SU-DHL-6 (cell line): ENCODE measurements at regions not wholly inside any gene's neighbourhood (a gene's known extent, or its start where the extent isn't known, plus 50 kb on each side); places are given as distances from the start of the nearest gene placed in this dataset.

Experiments used
- H2AFZ ChIP-seq: fragments of 200-600 bp; sonication (generic); 2 replicates; pipeline ENCODE4 v1.6.1; 2014; ENCODE audit warnings: low read depth, mild to moderate bottlenecking, moderate library complexity, mixed read lengths, antibody characterized with exemption, low read length; ENCODE audit not compliant: severe bottlenecking
- H3F3A ChIP-seq: fragments of 200-600 bp; shearing (Covaris generic); 2 replicates; pipeline ENCODE4 v1.6.0; 2016; ENCODE audit warnings: antibody characterized with exemption, mild to moderate bottlenecking; ENCODE audit not compliant: insufficient read depth
- H3K27ac ChIP-seq: fragments of 200-600 bp; sonication (generic); 2 replicates; pipeline ENCODE4 v1.5.1; 2016; ENCODE audit warnings: low read depth, mild to moderate bottlenecking, low read length, moderate library complexity, mixed read lengths
- H3K27me3 ChIP-seq: fragments of 200-600 bp; sonication (generic), shearing (Covaris generic); 2 replicates; pipeline ENCODE4 v1.6.0; 2014; ENCODE audit warnings: mild to moderate bottlenecking, low read length
- H3K36me3 ChIP-seq: fragments of 200-600 bp; sonication (generic); 2 replicates; pipeline ENCODE4 v1.6.1; 2014; ENCODE audit warnings: mild to moderate bottlenecking, low read length, mixed read lengths
- H3K4me2 ChIP-seq: fragments of 300-600, 200-600 bp; shearing (Covaris generic), sonication (generic); 2 replicates; pipeline ENCODE4 v1.6.0; 2014; ENCODE audit warnings: low read length, low read depth, mild to moderate bottlenecking; ENCODE audit not compliant: poor library complexity, severe bottlenecking
- H3K4me3 ChIP-seq: fragments of 200-600 bp; sonication (generic); 2 replicates; pipeline ENCODE4 v1.5.1; 2014; ENCODE audit warnings: antibody characterized with exemption, low read length, mild to moderate bottlenecking, mixed read lengths; ENCODE audit not compliant: insufficient read depth, poor library complexity, severe bottlenecking
- H3K79me2 ChIP-seq: fragments of 200-600 bp; sonication (generic); 2 replicates; pipeline ENCODE4 v1.6.1; 2014; ENCODE audit warnings: mild to moderate bottlenecking, low read length, moderate library complexity; ENCODE audit not compliant: insufficient read depth
- H3K9ac ChIP-seq: fragments of 200-600 bp; sonication (generic); 2 replicates; pipeline ENCODE4 v1.7.0; 2014; ENCODE audit warnings: mild to moderate bottlenecking, low read length
- H3K9me2 ChIP-seq: fragments of 200-600 bp; sonication (generic); replicated peaks from 2 replicates; pipeline ENCODE4 v1.6.1; 2014; ENCODE audit warnings: low read length; ENCODE audit not compliant: insufficient read depth
- H3K9me3 ChIP-seq: fragments of 200-600 bp; sonication (generic); 2 replicates; pipeline ENCODE4 v1.6.1; 2014; ENCODE audit warnings: low read length, mixed read lengths; ENCODE audit not compliant: insufficient read depth
- H4K20me1 ChIP-seq: fragments of 200-600 bp; sonication (generic); 2 replicates; pipeline ENCODE4 v1.6.1; 2014; ENCODE audit warnings: low read depth, mild to moderate bottlenecking, antibody characterized with exemption, low read length, moderate library complexity, mixed read lengths
- CTCF ChIP-seq: fragments of 200-600 bp; sonication (generic); IDR thresholded peaks from one replicate; pipeline ENCODE4 v1.5.1; 2017; ENCODE audit warnings: antibody characterized with exemption, mild to moderate bottlenecking, low read length, moderate library complexity; ENCODE audit not compliant: insufficient read depth, poor library complexity, severe bottlenecking
- EZH2phosphoT487 ChIP-seq: fragments of 200-600 bp; sonication (generic), shearing (Covaris generic); conservative IDR thresholded peaks from 2 replicates; pipeline ENCODE4 v1.6.1; 2018; ENCODE audit warnings: mild to moderate bottlenecking, antibody characterized with exemption, low read length, moderate library complexity, mixed read lengths

DNA sequence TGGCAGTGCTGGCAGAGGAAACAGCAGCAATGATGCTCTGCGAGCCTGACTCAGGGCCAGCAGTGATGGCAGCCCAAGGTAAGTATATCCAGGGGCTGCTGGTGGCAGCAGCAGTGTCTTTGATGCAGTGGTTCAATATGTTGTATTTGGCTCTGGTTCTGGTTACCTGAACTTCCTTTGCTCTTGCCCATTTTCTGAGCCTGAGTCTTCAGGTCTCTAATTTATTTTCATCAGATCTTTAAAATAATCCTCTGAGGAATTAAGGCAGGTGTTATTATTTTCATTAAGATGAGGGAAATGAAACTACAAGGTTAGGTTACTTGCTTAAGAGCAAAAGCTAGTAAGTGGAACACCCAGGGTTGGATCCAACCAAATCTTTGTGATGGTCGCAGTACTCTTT lies 102.8 kb upstream of the BMP2K start:
- H3K4me2 ChIP-seq, result no peak overlapping the region
- no peak for TF ChIP-seq CTCF
- TF ChIP-seq EZH2phosphoT487, result no peak
- H3F3A ChIP-seq, result no peaks in the 10 kb centered on the region
- no peak overlapping the region for H3K27ac ChIP-seq
- H3K4me3 ChIP-seq, result no peak overlapping the region
- H3K79me2 ChIP-seq, result no peaks in the 10 kb centered on the region
- H3K9ac ChIP-seq, result no peak overlapping the region
- H3K9me2 ChIP-seq, result no peaks in the 10 kb centered on the region
- no peaks in the 10 kb centered on the region for H3K27me3 ChIP-seq
- no peaks in the 10 kb centered on the region for H3K9me3 ChIP-seq
- no peaks in the 10 kb centered on the region for H4K20me1 ChIP-seq
- H2AFZ ChIP-seq, result no peak overlapping the region
- no peaks in the 10 kb centered on the region for H3K36me3 ChIP-seq

DNA sequence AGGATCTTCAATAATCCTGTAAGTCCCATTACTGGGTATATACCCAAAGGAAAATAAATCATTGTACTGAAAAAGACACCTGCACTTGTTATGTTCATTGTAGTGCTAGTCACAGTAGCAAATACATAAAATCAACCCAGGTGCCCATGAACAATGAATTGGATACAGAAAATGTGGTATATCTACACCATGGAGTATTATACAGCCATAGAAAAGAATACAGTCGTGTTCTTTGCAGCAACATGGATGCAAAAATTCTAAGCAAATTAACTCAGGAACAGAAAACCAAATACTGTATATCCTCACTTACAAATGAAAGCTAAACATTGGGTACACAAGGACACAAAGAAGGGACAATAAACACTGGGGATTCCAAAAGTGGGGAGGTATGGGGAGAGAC lies 100.8 kb upstream of the BMP2K start:
- no peak overlapping the region for H3K4me3 ChIP-seq
- no peaks in the 10 kb centered on the region for H3F3A ChIP-seq
- no peaks in the 10 kb centered on the region for H3K9me3 ChIP-seq
- H4K20me1 ChIP-seq, result no peaks in the 10 kb centered on the region
- no peaks in the 10 kb centered on the region for H3K9me2 ChIP-seq
- no peak overlapping the region for H2AFZ ChIP-seq
- H3K27ac ChIP-seq, result no peak overlapping the region
- H3K36me3 ChIP-seq, result no peaks in the 10 kb centered on the region
- no peak overlapping the region for H3K4me2 ChIP-seq
- H3K9ac ChIP-seq, result no peak overlapping the region
- TF ChIP-seq EZH2phosphoT487 (no peak), CTCF (no peak)
- H3K79me2 ChIP-seq, result no peaks in the 10 kb centered on the region
- H3K27me3 ChIP-seq, result no peaks in the 10 kb centered on the region

DNA sequence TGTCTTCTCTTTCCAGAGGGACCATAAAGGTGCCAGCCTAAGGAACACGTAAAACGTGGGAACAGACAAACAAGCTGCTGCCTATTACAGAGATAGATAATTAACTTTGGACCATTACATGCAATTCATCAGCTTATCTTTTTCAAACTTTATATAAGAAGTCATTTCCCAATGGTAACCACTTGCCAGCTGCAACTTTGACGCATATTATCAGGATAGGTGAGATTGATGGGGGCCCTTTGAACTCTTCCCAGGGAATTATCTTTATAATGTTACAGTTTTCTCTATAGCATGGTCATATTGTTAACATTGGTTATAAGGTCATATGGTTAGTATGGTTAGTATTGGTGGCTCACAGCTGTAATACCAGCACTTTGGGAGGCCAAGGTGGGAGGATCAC lies 94.1 kb upstream of the BMP2K start:
- no peaks in the 10 kb centered on the region for H3K9me3 ChIP-seq
- no peak overlapping the region for H3K27ac ChIP-seq
- no peak overlapping the region for H3K9ac ChIP-seq
- no peaks in the 10 kb centered on the region for H3K27me3 ChIP-seq
- no peaks in the 10 kb centered on the region for H3K79me2 ChIP-seq
- H2AFZ ChIP-seq, result no peak overlapping the region
- H4K20me1 ChIP-seq, result no peaks in the 10 kb centered on the region
- no peak overlapping the region for H3K4me3 ChIP-seq
- no peaks in the 10 kb centered on the region for H3K9me2 ChIP-seq
- H3K36me3 ChIP-seq, result no peaks in the 10 kb centered on the region
- H3F3A ChIP-seq, result no peaks in the 10 kb centered on the region
- H3K4me2 ChIP-seq, result no peak overlapping the region
- no peak for TF ChIP-seq EZH2phosphoT487
- no peak for TF ChIP-seq CTCF

DNA sequence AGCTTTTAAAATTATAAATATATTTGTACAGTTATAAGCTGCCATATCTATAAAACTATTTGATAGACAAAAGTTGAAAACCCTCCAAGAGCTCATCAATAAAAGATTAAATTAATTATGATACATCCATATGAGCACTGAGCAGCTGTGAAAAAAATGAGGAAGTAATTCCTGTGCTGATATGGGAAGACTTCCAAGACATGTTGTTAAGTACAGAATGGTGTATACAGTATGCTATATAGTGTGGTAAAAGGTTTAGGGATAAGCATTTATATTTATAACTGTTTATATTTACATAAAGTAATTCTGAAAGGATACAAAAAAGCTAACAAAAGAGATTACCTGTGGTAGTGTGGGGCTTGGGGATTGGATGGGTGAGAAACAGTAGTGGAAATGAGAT lies 92.8 kb upstream of the BMP2K start:
- Histone ChIP-seq H3K9me3 (no peaks in the 10 kb centered on the region), H3K27ac (no peak overlapping the region), H3F3A (no peaks in the 10 kb centered on the region), H2AFZ (no peak overlapping the region), H3K4me3 (no peak overlapping the region), H3K27me3 (no peaks in the 10 kb centered on the region), H4K20me1 (no peaks in the 10 kb centered on the region), H3K9me2 (no peaks in the 10 kb centered on the region), H3K9ac (no peak overlapping the region), H3K4me2 (no peak overlapping the region), H3K79me2 (no peaks in the 10 kb centered on the region), H3K36me3 (no peaks in the 10 kb centered on the region)
- TF ChIP-seq EZH2phosphoT487 (no peak), CTCF (no peak)
